Mucosa of descending colon (tissue), 3 donors: ENCODE measurements at regions not wholly inside any gene's neighbourhood (a gene's known extent, or its start where the extent isn't known, plus 50 kb on each side); places are given as distances from the start of the nearest gene placed in this dataset.

Experiments
- ATAC-seq: fragments of 200-7000 bp; cut with Tn5 transposase; one replicate; pipeline ENCODE4 v1.9.1; 2020; ENCODE audit warnings: mild to moderate bottlenecking, moderate library complexity
- DNase-seq, 3 donors: peaks; one replicate each; pipeline ENCODE4 v3.0.0-alpha.2; 2020
- H3K36me3 ChIP-seq: fragments of 200-600 bp; one replicate; pipeline ENCODE4 v1.8.0; 2021; ENCODE audit warnings: low read depth, mild to moderate bottlenecking
- H3K4me1 ChIP-seq: fragments of 200-600 bp; one replicate; pipeline ENCODE4 v1.8.0; 2021; ENCODE audit warnings: low read depth, mild to moderate bottlenecking
- H3K4me3 ChIP-seq: fragments of 200-600 bp; one replicate; pipeline ENCODE4 v1.8.0; 2021; ENCODE audit warnings: mild to moderate bottlenecking
- H3K9me3 ChIP-seq: fragments of 200-600 bp; one replicate; pipeline ENCODE4 v1.8.0; 2021; ENCODE audit warnings: mild to moderate bottlenecking
- CTCF ChIP-seq: fragments of 200-600 bp; IDR thresholded peaks from one replicate; pipeline ENCODE4 v1.8.0; 2022; ENCODE audit warnings: antibody characterized with exemption, mild to moderate bottlenecking
- intact Hi-C, 2 donors: fragments of 100-400 bp; cut with DNase I in 1 of 2; cut with micrococcal nuclease in 1 of 2; formaldehyde crosslinking; loops; one replicate each; pipeline versions ENCODE4 v1.11.0 to v1.11.1; 2022; cut with DNase I, micrococcal nuclease
- donor health status: DM: no; HTN: no; CAD: no; lungs with moderate emphysema.
- donor health status: DM: no; HTN: no; CAD: no.
- donor health status: DM: no; HTN: yes; CAD: no.

GRCh38 chr14:95597784-95598211 is 62.9 kb downstream of the GLRX5 start:
- H3K4me1 ChIP-seq = no peaks in the 10 kb centered on the region
- H3K9me3 ChIP-seq = no peaks in the 10 kb centered on the region
- no peaks in the 10 kb centered on the region for H3K36me3 ChIP-seq
- no peak overlapping the region for H3K4me3 ChIP-seq
- ATAC-seq = no peak
- DNase-seq = no peak
- intact Hi-C loops = no loop called here
- TF ChIP-seq CTCF = no peak

- DNase-seq (no peak), ATAC-seq (no peak)
- H3K9me3 ChIP-seq = no peaks in the 10 kb centered on the region
- intact Hi-C loops = no loop called here
- H3K36me3 ChIP-seq = no peaks in the 10 kb centered on the region
- H3K4me3 ChIP-seq = no peak overlapping the region
- H3K4me1 ChIP-seq = no peaks in the 10 kb centered on the region
- TF ChIP-seq CTCF = no peak
These were observed 66.8 kb downstream of the GLRX5 start for GRCh38 chr14:95601650-95602049.

DNA sequence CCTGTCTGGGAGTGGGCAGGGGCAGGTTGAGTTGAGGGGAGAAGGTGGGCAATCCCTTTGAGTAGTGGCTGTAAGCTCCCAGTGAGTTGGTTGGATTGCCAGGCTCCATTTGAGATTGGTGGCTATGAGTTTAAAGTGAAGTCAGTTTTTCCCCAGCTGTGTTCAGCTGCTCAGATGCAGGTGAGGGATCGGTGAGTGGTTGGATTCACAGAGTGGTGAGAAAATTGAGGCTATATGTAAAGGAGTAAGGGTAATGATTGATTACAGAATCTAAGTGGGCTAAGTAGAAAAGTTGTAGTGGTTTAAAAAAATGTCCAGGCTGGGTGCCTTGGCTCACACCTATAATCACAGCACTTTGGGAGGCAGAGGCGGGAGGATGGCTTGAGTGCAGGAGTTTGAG is 68.6 kb downstream of the GLRX5 start:
- no peak for TF ChIP-seq CTCF
- Histone ChIP-seq H3K4me3 (no peak overlapping the region), H3K36me3 (no peaks in the 10 kb centered on the region), H3K4me1 (no peaks in the 10 kb centered on the region), H3K9me3 (no peaks in the 10 kb centered on the region)
- ATAC-seq (no peak), DNase-seq (no peak)
- intact Hi-C loops = no loop called here

DNA sequence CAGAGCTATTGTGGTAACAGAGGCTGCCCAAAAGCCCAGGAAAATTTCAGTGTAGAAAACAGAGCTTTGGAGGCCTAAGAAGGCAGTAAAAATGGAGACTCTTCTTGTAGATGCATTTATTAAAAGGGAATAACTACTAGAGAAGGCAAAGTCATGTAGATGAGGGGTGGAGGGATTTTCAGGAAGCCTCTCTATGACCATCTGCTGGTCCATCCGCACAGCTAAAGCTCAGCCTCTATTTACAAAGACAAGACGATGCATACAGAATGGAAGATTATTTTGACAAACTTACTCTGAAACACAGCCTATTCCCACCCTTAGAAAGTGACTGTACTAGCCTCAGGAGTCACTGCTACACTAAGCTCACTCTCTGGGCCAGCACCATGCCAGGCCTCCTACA is 71.4 kb downstream of the GLRX5 start:
- intact Hi-C loops = no loop called here
- no peak for DNase-seq
- no peaks in the 10 kb centered on the region for H3K9me3 ChIP-seq

GRCh38 chr14:95608637-95609235 is 73.9 kb downstream of the GLRX5 start:
- no peaks in the 10 kb centered on the region for H3K9me3 ChIP-seq
- intact Hi-C loops = no loop called here
- H3K36me3 ChIP-seq = no peaks in the 10 kb centered on the region
- no peaks in the 10 kb centered on the region for H3K4me1 ChIP-seq
- no peak overlapping the region for H3K4me3 ChIP-seq
- no peak for ATAC-seq
- DNase-seq = no peak
- TF ChIP-seq CTCF = no peak

More for the DNA sequence above, 71.4 kb downstream of the GLRX5 start:
- H3K36me3 ChIP-seq = no peaks in the 10 kb centered on the region
- H3K4me1 ChIP-seq = no peaks in the 10 kb centered on the region
- no peak for ATAC-seq
- TF ChIP-seq CTCF = no peak
- H3K4me3 ChIP-seq = no peak overlapping the region
